Endothelial cell of hepatic sinusoid (primary cell): ENCODE measurements at regions not wholly inside any gene's neighbourhood (a gene's known extent, or its start where the extent isn't known, plus 50 kb on each side); places are given as distances from the start of the nearest gene placed in this dataset.
"Not testable (repeated sequence)": the region's sequence is repeated elsewhere in the genome, so short reads cannot be mapped to it uniquely, and the experiment has no call there.

Source experiments
- in situ Hi-C: cut with HindIII; loops from 2 replicates; pipeline ENCODE4 v1.10.0; 2017; ENCODE audit warnings: low sequenced_read_pairs

DNA sequence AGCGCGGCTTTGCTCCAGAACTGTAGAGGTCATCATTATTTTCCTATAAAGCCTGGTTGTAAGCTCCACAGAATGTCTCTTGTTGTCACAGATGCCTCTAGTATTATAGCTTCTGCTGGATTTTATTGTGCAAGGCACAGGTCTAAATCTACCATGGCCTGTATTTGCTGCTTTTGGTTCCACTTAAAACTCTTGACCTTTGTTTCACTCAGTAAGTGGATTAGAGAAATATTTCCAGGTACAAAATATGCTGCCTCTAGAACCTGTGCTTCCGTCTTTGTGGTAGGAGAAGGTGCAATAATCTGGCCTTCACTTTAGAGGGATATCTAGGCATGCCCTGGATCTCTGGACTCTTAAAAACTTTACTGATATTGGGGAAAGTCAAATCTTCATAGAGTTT is 476.6 kb upstream of the CD180 start:
- in situ Hi-C loops, result no loop called here

DNA sequence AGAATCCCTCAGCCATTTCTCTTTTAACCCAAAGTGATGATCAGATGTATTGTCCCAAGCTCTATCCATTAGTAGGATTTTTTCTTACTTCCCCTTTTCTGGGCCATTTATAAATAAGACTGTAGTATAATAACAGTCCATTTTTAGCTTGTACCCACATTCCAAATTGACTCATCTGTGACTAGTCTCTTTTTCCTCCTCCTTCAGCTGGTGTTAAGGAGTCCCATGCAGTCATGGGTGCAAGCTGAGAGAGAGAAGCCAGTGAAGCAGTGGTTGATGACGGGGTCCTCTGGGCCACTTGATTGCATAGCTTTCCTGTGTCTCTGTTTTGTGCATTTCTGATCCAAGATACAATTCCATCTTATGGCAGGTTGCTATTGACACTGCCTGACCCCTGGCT is 476.0 kb upstream of the CD180 start:
- in situ Hi-C loops, result no loop called here

DNA sequence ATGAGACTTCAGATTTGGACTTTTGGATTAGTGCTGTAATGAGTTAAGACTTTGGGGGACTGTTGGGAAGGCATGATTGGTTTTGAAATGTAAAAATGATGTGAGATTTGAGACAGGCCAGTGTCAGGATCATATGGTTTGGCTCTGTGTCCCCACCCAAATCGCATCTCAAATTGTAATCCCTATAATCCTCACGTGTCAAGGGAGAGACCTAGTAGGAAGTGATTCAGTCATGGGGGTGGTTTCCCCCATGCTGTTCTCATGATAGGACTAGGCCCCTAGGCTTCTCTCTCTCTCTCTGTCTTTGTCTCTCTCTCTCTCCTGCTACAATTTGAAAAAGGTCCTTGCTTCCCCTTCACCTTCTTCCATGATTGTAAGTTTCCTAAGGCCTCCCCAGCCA is 473.3 kb upstream of the CD180 start:
- in situ Hi-C loops, result no loop called here

DNA sequence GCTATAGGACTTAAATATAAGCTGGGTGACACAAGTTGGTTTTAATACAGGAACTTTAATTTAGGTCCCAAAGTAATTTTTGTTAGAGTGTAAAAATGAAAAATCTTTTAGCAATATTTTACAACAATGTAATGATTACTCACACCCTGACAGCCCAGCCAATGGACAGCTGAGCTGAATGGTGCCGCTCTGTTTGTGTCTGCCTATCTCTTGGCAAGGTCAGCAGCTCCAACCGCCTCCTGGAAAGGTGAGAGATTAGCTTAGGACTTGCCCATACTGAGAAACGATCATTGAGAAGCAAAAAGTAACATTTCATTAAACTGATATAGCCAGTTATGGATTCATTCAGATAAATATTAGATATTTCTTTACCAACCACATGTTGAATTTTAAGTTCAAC is 463.6 kb upstream of the CD180 start:
- in situ Hi-C loops, result no loop called here

DNA sequence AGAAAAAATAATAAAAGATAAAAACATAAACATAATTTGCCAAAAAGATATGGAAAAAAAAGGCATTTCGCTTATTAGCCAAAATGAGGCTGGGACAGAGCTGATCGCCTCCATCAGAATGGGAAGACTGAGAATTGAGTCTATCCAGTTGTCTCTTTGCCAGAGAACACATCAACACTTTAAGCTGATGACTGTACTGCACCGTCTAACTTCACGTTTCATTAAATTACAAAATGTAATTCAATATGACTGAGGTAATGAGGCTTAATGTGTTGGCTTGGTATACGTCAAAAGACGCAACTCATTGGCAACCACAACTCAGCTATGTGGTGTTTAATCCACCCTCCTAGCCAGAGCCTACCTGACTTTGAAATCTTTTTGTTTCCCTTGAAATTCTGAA is 462.7 kb upstream of the CD180 start:
- in situ Hi-C loops, result no loop called here

DNA sequence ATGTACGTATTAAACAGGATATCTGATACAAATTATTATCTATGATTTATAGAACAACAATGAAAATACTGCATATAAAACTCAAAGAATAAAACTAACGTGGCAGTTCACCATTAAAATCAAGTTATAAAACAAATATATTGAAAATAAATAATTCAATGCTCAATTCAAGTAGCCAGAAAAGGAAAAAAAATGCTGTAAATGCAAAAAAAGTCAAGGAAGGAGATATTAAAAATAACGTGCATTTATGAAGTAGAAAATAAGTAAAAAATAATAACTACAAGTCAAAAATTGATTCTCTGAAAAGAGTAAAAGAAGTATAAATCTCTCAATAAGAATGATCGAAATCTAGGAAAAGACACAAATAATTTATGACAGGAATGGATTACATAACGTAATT is 460.5 kb upstream of the CD180 start:
- in situ Hi-C loops, result no loop called here

DNA sequence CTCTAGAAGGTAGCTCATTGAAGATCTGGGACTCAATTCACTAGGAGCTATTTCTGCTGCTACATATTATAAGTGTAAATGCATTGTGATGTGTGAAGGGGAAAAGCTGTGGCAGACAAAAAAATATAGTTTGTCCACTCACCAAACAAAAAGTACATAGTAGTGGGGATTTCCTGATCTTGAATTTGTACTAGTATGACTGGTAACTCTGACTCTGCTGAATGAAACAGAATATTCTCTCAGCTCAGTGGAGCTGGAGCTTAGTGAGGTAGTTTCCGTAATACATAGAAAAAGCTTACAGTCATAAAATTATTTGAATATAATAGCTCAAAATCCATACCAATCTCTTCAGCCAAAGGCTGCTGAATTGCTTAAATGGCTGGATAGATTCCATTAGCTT is 455.6 kb upstream of the CD180 start:
- in situ Hi-C loops, result no loop called here

DNA sequence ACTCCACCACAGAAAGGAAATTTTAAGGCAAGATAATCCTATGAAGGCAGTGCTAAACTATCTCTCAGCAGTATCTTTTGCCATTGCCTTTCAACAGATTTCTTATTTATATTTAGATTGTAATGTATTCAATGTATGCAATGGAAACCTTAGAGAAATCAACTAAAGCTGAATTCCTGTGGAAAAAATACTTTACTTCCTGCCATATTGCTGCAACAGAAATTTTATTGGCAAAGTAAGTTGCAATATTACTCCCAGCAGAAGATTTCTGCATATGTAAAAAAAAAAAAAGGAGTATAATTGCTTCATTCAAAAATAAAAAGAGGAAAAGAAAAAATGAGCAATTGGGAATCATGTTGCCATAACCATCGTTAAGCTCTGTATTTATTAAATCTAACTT is 454.6 kb upstream of the CD180 start:
- in situ Hi-C loops, result no loop called here

DNA sequence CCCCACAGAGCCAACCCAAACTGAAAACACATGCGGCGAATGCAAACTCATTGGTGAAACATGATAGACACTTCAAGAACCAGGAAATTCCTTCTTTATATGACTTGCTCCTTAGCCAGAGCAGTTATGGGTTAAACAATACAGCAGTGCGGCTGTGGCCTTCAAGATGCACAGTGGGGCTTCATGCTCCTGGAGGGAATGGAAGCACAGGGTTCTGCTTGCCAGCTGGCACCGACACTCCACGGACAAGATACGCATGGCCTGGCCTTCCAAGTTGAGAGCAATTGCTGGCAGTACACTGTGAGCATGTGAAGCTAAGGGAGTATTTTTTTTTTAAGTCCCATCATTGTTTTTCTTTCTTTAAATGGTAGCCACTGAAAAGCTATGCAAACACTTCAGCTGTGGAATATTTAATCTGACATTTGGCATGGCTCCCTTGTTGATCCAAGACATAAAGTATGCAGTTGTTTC is 451.6 kb upstream of the CD180 start:
- in situ Hi-C loops, result loop anchor here (10.0 kb wide), 1 partner anchor 383 kb away; no protein-coding TSS in a partner anchor

DNA sequence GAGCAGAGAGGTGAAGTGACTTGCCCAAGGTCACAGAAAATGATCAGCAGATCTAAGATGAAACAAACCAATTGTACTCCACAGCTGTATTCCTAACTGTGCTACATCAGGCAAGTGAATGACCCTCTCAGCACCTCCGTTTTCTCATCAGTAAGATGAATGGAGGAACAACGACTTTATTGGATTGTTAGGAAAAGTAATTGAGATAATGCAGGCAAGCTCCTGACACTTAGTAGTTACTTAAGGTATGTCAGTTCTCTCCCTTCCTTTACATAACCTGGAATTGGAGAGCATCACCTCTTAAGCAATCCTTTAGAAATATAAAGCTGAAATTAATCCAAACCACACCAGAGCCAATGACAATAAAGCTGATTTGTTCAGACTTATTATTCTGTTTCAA is 451.2 kb upstream of the CD180 start:
- in situ Hi-C loops, result loop anchor here (10.0 kb wide), 1 partner anchor 383 kb away; no protein-coding TSS in a partner anchor

DNA sequence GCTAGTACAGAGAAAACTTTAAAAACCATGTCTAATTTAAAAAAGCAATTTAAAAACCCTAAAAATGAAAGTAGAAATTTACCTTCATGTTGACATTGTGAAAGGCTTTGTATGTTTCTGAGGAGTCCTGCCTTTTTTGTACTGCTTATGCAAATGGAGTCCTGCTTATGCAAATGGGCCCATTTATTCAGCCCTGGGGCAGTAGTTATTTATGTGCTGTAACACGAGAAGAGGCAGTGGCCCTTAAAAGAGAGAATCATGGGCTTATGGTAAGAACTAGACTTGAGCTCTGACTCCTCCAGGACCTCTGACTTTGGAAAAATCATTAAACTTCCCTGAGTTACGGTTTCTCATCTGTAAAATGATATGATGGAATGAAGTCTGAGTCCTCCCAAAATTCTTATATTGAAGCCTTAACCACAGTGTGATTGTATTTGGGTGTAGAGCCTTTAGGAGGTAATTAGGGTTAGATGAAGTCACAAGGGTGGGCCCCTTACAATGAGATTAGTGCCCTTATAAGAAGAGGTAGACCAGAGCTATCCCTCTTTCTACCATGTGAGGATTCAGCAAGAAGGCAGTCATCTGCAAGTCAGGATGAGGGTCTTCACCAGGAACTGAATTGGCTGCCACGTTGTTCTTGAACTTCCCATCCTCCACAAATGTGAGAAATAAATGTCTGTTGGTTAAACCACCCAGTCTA is 447.8 kb upstream of the CD180 start:
- in situ Hi-C loops, result loop anchor here (10.0 kb wide), 1 partner anchor 380 kb away; no protein-coding TSS in a partner anchor

DNA sequence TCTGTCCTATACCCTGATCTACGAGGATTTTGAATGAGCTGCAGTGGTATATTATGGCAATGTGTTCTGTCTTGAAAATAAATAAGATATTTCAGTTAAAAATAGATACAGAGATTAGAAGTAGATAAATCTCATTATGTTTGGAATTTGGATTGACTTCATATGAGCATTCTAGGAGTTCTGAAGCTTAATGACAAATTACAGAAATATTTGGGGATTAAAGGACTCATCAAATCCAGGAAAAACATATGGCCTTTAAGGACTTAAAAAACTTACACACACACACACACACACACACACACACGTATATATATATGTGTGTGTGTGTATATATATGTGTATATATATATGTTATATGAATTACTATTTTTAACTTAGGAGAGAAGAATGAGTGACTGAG is 446.9 kb upstream of the CD180 start:
- in situ Hi-C loops, result loop anchor here (10.0 kb wide), 1 partner anchor 379 kb away; no protein-coding TSS in a partner anchor

DNA sequence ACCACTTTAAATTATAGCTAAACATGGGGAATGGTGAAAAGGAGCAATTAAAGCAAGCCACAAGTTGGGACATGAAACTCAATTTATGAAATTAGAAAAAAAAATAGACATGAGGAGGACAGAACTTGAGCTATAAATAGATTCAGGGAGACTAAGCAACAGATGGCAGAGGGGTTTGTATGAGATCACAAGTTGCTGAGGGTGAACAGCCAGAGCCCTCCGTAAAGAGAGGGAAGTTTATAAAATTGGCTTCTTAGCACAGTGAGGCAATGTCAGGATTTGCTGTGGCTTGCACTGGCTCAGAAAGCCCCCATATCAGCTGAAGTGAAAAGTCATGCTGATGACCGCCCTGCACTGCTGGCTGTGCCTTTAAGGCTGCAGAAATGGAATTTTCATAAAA is 443.4 kb upstream of the CD180 start:
- in situ Hi-C loops, result loop anchor here (10.0 kb wide), 1 partner anchor 375 kb away; no protein-coding TSS in a partner anchor

DNA sequence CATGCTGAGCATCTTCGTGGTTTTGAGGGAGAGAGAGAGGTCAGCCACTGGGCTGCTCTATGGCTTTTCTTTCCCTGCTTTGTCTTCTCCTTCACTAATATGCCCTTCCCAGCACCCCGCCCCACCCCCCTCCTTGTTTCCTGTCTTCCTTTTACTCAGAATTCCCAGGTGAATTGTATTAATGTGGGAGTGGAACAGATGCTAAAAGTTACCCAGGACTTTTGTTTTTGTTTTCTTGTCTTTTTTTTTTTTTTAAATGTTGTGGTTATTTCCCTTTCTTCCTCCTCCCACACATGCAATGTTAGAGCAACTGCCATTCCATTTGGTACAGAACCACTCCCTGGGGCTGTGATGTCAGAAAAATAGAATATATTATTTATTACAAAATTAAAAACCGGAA is 442.7 kb upstream of the CD180 start:
- in situ Hi-C loops, result no loop called here

DNA sequence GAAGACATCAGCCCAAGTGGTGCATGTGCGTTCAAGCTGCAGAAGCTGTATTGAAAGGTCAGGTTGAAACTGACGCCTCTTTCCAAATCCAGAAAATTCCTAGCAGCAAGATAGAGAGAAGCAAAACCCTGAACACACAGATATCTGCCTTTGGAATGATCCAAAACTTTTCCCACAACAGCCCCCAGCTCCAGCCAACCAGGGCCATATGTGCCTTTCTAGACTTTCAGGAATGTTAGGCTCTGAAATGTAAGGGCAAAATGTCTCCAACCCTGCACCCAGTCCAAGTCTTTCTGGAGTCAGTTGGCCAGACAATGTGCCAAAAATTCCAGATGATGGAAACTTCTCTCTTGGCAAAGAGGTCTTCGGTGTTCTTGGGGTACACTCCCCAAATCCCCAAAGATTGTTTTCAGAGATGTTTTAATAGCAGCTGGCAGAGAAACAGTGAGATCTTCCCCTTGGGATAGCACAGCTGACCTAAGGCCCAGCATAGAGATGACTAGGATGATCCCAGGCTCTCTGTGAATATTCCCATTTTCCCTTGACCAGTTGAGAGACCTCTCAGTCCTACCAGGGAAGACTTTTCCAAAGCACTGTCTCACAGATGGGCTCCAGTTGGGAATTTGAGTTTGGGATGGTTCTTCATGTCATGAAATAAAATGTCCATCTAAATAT is 440.4 kb upstream of the CD180 start:
- in situ Hi-C loops, result no loop called here

DNA sequence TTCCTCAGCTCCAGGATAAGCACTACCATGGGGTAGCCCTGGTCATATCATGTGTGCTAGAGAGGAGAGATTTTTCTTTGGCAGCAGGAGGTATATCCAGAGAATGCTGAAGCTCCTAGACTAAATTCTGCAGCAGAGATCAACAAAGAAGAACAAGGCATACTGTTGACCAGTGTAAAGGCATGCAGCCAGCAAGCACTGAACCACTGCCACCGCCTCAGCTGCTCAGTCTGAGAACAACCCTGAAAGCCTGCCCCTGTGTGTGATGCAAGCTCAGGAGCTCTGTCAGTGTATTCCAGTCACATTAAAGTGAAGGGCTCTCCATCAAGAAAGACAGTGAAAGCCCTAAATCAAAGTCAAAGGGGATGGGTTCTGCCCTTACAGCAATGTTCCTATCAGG is 439.5 kb upstream of the CD180 start:
- in situ Hi-C loops, result no loop called here

DNA sequence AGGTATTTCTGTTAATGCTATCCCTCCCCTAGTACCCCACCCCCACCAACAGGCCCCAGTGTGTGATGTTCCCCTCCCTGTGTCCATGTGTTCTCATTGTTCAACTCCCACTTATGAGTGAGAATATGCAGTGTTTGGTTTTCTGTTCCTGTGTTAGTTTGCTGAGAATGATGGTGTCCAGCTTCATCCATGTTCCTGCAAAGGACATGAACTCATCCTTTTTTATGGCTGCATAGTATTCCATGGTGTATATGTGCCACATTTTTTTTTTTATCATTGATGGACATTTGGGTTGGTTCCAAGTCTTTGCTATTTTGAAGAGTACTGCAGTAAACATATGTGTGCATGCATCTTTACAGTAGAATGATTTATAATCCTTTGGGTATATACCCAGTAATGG is 430.5 kb upstream of the CD180 start:
- in situ Hi-C loops, result not testable (repeated sequence)

DNA sequence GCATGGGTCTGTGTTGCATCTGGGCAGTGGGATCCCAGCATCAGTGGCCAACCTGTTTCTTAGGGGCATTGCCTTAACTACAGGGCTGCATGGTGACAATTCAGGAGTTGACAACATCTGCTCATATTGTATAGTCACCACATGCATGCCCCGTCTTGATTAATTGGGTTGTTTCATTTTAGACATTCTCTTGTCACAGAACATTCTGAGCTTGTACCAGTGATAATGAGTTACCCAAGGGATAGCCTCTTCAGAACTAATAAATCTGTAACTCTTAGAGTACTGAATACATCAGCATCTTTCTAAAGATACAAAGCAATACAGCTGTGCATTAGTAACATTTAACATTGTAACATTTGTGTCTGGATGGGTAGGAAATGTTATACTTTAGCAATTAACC is 426.5 kb upstream of the CD180 start:
- in situ Hi-C loops, result no loop called here

DNA sequence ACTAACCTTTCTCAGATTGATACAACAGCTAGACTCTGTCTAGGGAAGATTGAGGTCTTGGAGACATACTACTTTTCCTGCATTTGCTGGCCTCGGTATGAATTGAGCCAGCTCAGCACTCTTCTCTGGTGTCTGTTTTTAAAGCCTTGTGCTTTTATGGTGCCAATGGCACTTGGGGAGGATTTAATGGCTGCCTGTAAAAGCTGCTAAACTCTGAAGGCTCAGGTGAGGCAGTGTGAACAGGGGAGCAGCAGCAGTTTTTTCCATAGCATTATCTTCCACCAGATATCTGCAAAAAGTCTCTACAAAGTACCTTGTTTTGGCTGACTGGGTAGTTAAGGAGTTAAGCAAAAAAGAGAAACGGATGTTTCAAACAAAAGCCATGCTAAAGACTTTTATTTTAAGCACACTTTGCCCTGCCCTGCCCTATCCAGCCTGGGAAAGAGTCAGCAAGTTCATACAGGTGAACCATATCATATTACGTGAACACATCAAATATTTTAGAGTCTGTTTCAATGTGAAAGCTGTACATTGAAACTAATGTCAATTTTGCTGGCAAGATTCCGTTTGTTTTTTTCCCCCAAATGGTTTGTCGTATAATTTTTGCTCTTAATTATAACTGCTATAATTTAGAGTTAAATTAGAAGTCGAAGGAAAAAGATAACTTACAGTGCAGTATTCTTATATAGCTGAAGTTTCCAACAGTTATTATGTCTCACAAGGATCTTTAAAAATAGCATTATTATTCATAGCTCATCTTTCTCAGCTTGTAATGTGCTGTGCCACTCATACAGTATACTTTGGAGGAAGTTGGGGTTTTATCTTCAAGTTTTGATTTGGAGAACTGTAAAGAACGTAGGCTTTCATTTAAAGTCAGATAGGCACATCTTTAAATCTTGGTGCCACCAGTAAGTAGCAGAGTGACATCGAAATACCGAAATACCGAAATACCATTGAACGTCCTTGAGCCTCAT is 424.1 kb upstream of the CD180 start:
- in situ Hi-C loops, result no loop called here

DNA sequence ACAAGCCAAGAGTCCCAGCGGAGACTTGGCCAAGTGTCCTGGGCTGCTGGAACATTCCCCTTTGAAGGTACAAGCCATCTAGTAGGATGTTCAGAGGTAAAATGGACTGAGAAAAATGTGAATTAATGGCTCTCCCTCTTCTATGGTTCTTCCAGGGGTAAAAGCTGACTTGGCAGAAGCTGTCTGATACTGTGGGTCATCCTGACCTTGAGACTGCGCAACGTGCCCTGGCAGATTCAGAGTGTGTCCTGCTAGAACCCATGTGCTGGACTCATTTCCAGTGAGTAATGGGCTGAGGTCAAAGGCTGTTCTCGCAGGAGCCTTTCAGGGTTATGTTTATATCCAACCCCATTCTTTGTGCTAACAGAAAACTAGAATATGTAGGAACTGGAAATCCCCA is 423.0 kb upstream of the CD180 start:
- in situ Hi-C loops, result loop anchor here (5.0 kb wide), 1 partner anchor 67 kb away; no protein-coding TSS in a partner anchor

DNA sequence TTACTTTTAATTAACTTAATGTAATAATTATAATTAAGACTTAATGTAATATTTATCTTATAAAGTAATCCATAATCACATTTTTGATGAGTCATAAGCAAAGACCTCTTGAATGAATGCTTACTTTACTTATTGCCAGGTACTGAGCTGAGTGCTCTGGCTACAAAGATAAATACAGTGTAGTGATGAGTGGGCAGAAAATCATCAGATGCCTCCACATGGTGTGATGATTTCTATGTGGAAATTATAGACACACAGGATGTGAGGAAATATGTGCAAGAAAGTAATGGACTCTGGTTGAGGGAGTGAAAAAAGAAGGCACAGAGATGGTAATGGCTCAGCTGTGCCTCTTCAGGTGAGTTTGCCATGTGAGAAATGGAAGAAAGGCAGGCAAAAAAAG is 422.6 kb upstream of the CD180 start:
- in situ Hi-C loops, result loop anchor here (5.0 kb wide), 1 partner anchor 67 kb away; no protein-coding TSS in a partner anchor
